Coronary artery (tissue), 2 donors: ENCODE measurements at regions not wholly inside any gene's neighbourhood (a gene's known extent, or its start where the extent isn't known, plus 50 kb on each side); places are given as distances from the start of the nearest gene placed in this dataset.

Source experiments
- DNase-seq: peaks from one replicate; pipeline ENCODE4 v3.0.0-alpha.2; 2017; ENCODE audit warnings: low spot score
- H3K27ac ChIP-seq, 2 donors: fragments of 200-600 bp; sonication (generic); one replicate each; pipeline ENCODE4 v1.5.1; 2016 to 2019
- H3K4me3 ChIP-seq: fragments of 200-600 bp; sonication (generic); 2 replicates; pipeline ENCODE4 v1.5.1; 2016; ENCODE audit warnings: mild to moderate bottlenecking, moderate library complexity
- CTCF ChIP-seq: fragments of 200-600 bp; sonication (generic); IDR thresholded peaks from one replicate; pipeline ENCODE4 v1.5.1; 2019; ENCODE audit warnings: antibody characterized with exemption

- no peak for DNase-seq
- Histone ChIP-seq H3K27ac (no peak overlapping the region), H3K4me3 (no peak overlapping the region)
- TF ChIP-seq CTCF = no peak
Measured at GRCh38 chr2:172210599-172210998, 107.9 kb upstream of the DLX2 start.

- Histone ChIP-seq H3K27ac (no peak overlapping the region), H3K4me3 (no peak overlapping the region)
- TF ChIP-seq CTCF = no peak
- no peak for DNase-seq
Measured at GRCh38 chr2:172211512-172211911, 108.8 kb upstream of the DLX2 start.

- H3K4me3 ChIP-seq = no peak overlapping the region
- no peak for DNase-seq
- no peak for TF ChIP-seq CTCF
- no peak overlapping the region for H3K27ac ChIP-seq
Measured at GRCh38 chr2:172213116-172213860, 110.6 kb upstream of the DLX2 start.

DNA sequence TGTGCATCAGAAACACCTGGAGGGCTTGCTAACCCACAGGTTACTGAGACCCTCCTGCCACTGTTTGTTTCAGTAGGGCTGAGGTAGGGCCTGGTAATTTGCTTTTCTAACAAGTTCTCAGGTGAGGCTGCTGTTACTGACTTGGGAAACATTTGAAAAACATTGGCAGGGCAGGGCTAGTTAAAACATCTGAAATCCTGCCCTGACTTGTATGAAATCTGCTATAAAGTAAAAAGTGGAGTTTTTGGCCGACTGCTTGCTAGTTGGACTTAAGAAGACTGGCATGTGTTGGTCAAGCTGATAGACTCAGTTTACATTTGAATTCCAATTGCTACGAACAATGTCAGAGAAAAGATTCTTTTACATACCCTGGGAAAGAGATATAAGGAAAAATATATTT is 111.6 kb upstream of the DLX2 start:
- no peak for TF ChIP-seq CTCF

DNA sequence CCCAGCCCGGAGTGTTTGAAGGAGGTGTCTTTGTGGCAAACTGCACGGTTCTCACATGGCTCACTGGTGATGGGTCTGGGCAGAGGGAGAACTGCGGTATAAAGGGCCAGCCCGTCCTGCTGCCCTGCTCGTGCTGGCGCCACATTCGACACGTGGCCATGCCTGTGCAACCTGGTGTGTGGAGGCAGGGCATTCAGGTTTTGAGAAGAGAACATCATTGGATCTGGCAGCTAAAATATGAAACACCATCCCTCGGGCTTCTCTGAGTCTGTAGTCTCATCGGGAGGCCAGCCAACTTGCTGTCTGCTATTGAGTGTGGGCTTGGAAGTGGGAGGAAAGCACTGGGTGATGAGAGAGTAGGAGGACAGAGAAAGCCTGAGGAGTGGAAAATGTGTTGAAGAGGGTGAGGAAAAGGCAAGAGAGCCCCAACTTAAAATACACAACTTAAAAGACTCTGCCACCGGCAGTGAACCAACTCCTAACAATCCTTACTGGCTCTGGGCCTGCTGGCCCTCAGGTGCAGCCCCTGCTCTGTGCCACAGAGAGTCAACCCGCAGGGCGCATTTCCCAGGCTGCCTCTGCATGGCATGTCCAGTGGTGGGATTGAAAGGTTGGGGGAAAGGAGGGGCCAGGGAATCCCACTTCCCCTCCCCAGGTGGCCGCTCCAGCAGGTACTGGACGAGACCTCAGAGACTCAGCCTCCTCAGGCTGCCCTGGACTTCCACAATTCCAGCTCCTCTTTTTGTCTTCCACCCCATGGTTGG is 112.7 kb upstream of the DLX2 start:
- no peak for TF ChIP-seq CTCF
- Histone ChIP-seq H3K27ac (no peak overlapping the region), H3K4me3 (no peak overlapping the region)
- no peak for DNase-seq

More for the DNA sequence above, 111.6 kb upstream of the DLX2 start:
- no peak overlapping the region for H3K4me3 ChIP-seq
- H3K27ac ChIP-seq = no peak overlapping the region
- DNase-seq = no peak

DNA sequence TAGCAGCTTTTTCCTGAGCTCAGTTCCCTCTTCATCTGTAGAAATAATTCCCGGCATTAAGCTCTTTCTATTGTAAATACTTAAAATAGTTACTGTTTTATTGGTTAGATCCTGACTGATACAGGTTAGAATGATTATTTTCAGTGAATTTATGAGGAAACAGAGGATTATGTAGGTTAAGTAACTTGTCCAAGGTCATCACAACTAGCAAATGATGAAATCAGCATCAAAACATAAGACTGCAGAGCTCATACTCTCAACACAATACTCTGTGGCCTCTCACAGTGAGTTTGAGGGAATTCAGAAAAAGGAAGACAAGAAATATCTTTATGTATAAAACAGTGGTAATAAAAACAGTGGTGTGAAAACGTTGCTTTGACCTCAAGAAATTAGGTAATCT is 113.2 kb upstream of the DLX2 start:
- no peak for TF ChIP-seq CTCF

GRCh38 chr2:172216477-172216876 is 113.8 kb upstream of the DLX2 start:
- no peak for TF ChIP-seq CTCF
- no peak for DNase-seq
- Histone ChIP-seq H3K27ac (no peak overlapping the region), H3K4me3 (no peak overlapping the region)

More for the DNA sequence above, 113.2 kb upstream of the DLX2 start:
- Histone ChIP-seq H3K27ac (no peak overlapping the region), H3K4me3 (no peak overlapping the region)
- no peak for DNase-seq
